ENCODE measurements at regions not wholly inside any gene's neighbourhood (a gene's known extent, or its start where the extent isn't known, plus 50 kb on each side); places are given as distances from the start of the nearest gene placed in this dataset.

DNA sequence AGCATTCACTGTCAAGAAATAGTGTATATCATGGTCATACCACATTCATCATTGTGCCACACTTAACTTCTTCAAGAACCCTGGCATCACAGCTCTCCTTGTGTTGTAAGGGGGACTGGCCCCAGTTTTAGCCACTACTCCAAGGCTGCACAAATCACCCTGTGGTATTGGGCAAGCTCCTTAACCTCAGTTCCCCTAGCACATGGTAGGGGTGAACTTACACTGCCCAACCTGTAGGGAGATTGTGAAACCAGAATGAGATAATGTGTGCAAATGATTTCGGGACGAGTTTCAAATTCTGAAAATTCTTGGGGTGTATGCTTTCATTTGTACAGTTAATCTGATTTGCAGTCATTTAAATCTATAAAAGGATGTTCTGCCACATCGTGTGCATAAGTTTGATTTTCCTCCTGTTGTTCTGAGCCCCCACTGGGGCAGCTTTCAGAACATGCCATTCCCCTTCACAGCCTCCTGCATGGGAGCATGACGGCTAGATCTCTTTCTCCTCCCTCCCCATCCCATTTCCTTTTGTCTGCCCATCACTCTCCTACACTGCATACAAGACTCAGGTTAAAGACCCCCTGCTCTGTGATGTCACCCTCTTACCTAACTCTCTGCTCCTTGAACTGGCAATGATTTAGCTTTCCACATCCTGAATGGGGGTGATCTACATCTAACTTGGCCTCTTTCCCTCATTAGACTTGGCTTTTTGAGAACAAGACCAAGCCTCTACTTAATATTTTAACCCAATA is 290.3 kb downstream of the CHRM3 start:
- DNase-seq (ENCODE audit: insufficient read length, low spot score, missing footprints) = no peak
- Histone ChIP-seq H3K4me1 (ENCODE audit: insufficient read depth, low read length) (no peaks in the 10 kb centered on the region), H3K27ac (ENCODE audit: low read depth, low read length) (no peak overlapping the region), H4K20me1 (ENCODE audit: insufficient read depth, low read length) (no peaks in the 10 kb centered on the region), H3K27me3 (ENCODE audit: insufficient read depth, low read length) (no peaks in the 10 kb centered on the region), H3K4me3 (ENCODE audit: insufficient read depth, low read length) (no peak overlapping the region), H3K79me2 (ENCODE audit: insufficient read depth, low read length) (no peaks in the 10 kb centered on the region), H2AFZ (ENCODE audit: low read length) (no peak overlapping the region), H3K9me3 (ENCODE audit: low read depth, low read length) (no peaks in the 10 kb centered on the region), H3K36me3 (ENCODE audit: insufficient read depth, low read length) (no peaks in the 10 kb centered on the region), H3K4me2 (ENCODE audit: insufficient read depth, low read length) (no peak overlapping the region)
- no peak for TF ChIP-seq CTCF (IDR thresholded peaks at IDR 0.05; ENCODE audit: extremely low read depth, low read depth, low read length)

- H4K20me1 ChIP-seq (ENCODE audit: insufficient read depth, low read length) = no peaks in the 10 kb centered on the region
- no peak overlapping the region for H3K4me3 ChIP-seq (ENCODE audit: insufficient read depth, low read length)
- no peak overlapping the region for H3K27ac ChIP-seq (ENCODE audit: low read depth, low read length)
- TF ChIP-seq CTCF (IDR thresholded peaks at IDR 0.05; ENCODE audit: extremely low read depth, low read depth, low read length) = no peak
- no peaks in the 10 kb centered on the region for H3K9me3 ChIP-seq (ENCODE audit: low read depth, low read length)
- H2AFZ ChIP-seq (ENCODE audit: low read length) = no peak overlapping the region
- H3K36me3 ChIP-seq (ENCODE audit: insufficient read depth, low read length) = no peaks in the 10 kb centered on the region
- DNase-seq (ENCODE audit: insufficient read length, low spot score, missing footprints) = no peak
- H3K4me1 ChIP-seq (ENCODE audit: insufficient read depth, low read length) = no peaks in the 10 kb centered on the region
- H3K27me3 ChIP-seq (ENCODE audit: insufficient read depth, low read length) = no peaks in the 10 kb centered on the region
- H3K4me2 ChIP-seq (ENCODE audit: insufficient read depth, low read length) = no peak overlapping the region
- no peaks in the 10 kb centered on the region for H3K79me2 ChIP-seq (ENCODE audit: insufficient read depth, low read length)
Measured at GRCh38 chr1:239677362-239677761, 291.0 kb downstream of the CHRM3 start.

- H3K4me2 ChIP-seq (ENCODE audit: insufficient read depth, low read length) = no peak overlapping the region
- DNase-seq (ENCODE audit: insufficient read length, low spot score, missing footprints) = no peak
- H3K36me3 ChIP-seq (ENCODE audit: insufficient read depth, low read length) = no peaks in the 10 kb centered on the region
- H3K27me3 ChIP-seq (ENCODE audit: insufficient read depth, low read length) = no peaks in the 10 kb centered on the region
- no peak overlapping the region for H3K27ac ChIP-seq (ENCODE audit: low read depth, low read length)
- H3K79me2 ChIP-seq (ENCODE audit: insufficient read depth, low read length) = no peaks in the 10 kb centered on the region
- no peaks in the 10 kb centered on the region for H3K4me1 ChIP-seq (ENCODE audit: insufficient read depth, low read length)
- no peak for TF ChIP-seq CTCF (IDR thresholded peaks at IDR 0.05; ENCODE audit: extremely low read depth, low read depth, low read length)
- H2AFZ ChIP-seq (ENCODE audit: low read length) = no peak overlapping the region
- H4K20me1 ChIP-seq (ENCODE audit: insufficient read depth, low read length) = no peaks in the 10 kb centered on the region
- H3K9me3 ChIP-seq (ENCODE audit: low read depth, low read length) = no peaks in the 10 kb centered on the region
- no peak overlapping the region for H3K4me3 ChIP-seq (ENCODE audit: insufficient read depth, low read length)
Measured at GRCh38 chr1:239678181-239678580, 291.8 kb downstream of the CHRM3 start.

DNA sequence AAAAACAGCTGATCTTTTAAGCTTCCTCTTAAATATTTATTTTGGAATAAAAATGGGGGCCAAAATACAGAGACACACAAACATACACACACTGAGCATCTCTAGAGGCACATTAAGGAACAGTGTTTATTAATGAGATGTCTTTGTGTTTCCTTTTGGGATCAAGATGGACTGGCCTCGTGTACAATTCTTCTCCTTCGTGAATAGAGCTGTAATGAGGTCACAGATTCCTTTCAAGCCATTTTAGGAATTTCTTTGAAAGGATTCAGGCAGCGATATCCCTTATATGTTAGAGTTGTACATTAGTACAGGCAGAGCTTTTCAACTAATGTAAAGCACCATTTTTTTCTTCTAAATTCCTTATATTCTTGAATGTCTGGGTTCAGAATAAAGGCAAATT is 295.7 kb downstream of the CHRM3 start:
- H3K9me3 ChIP-seq (ENCODE audit: low read depth, low read length) = no peaks in the 10 kb centered on the region
- no peak for DNase-seq (ENCODE audit: insufficient read length, low spot score, missing footprints)
- TF ChIP-seq CTCF (IDR thresholded peaks at IDR 0.05; ENCODE audit: extremely low read depth, low read depth, low read length) = no peak

More for the DNA sequence above, 295.7 kb downstream of the CHRM3 start:
- Histone ChIP-seq H4K20me1 (ENCODE audit: insufficient read depth, low read length) (no peaks in the 10 kb centered on the region), H3K36me3 (ENCODE audit: insufficient read depth, low read length) (no peaks in the 10 kb centered on the region), H3K27me3 (ENCODE audit: insufficient read depth, low read length) (no peaks in the 10 kb centered on the region), H3K4me3 (ENCODE audit: insufficient read depth, low read length) (no peak overlapping the region), H3K4me1 (ENCODE audit: insufficient read depth, low read length) (no peaks in the 10 kb centered on the region), H3K27ac (ENCODE audit: low read depth, low read length) (no peak overlapping the region), H3K79me2 (ENCODE audit: insufficient read depth, low read length) (no peaks in the 10 kb centered on the region), H3K4me2 (ENCODE audit: insufficient read depth, low read length) (no peak overlapping the region), H2AFZ (ENCODE audit: low read length) (no peak overlapping the region)

All from osteoblast (primary cell).